SK-MEL-5 (cell line): ENCODE measurements at regions not wholly inside any gene's neighbourhood (a gene's known extent, or its start where the extent isn't known, plus 50 kb on each side); places are given as distances from the start of the nearest gene placed in this dataset.

Experiments
- DNase-seq: peaks from one replicate; pipeline ENCODE4 v3.0.0-alpha.2; 2016; ENCODE audit warnings: low read depth, low spot score
- in situ Hi-C: cut with HindIII; loops from 2 replicates; pipeline ENCODE4 v1.10.0; 2016; ENCODE audit warnings: low sequenced_read_pairs, high pct_unique_total_duplicates, low pct_unique_long_range_greater_than_20kb

GRCh38 chrX:39140581-39140980 lies 339.3 kb downstream of the MID1IP1 start:
- no peak for DNase-seq
- in situ Hi-C loops = no loop called here

- in situ Hi-C loops = no loop called here
- DNase-seq = no peak
Measured at GRCh38 chrX:39144323-39144722, 343.1 kb downstream of the MID1IP1 start.

GRCh38 chrX:39144956-39145355 lies 343.7 kb downstream of the MID1IP1 start:
- in situ Hi-C loops = no loop called here

GRCh38 chrX:39145859-39146258 lies 344.6 kb downstream of the MID1IP1 start:
- no peak for DNase-seq
- in situ Hi-C loops = no loop called here

More at GRCh38 chrX:39144956-39145355, 343.7 kb downstream of the MID1IP1 start:
- no peak for DNase-seq

GRCh38 chrX:39149761-39150160 lies 348.5 kb downstream of the MID1IP1 start:
- in situ Hi-C loops = no loop called here
- DNase-seq = peak; percentile 38

- in situ Hi-C loops = no loop called here
- no peak for DNase-seq
Measured at GRCh38 chrX:39150220-39150619, 349.0 kb downstream of the MID1IP1 start.

GRCh38 chrX:39150621-39151020 lies 349.4 kb downstream of the MID1IP1 start:
- in situ Hi-C loops = no loop called here
- DNase-seq = no peak

GRCh38 chrX:39152106-39152649 lies 350.9 kb downstream of the MID1IP1 start:
- in situ Hi-C loops = no loop called here
- peak; percentile 34 for DNase-seq

- in situ Hi-C loops = no loop called here
- DNase-seq = no peak
Measured at GRCh38 chrX:39156051-39156450, 354.8 kb downstream of the MID1IP1 start.

GRCh38 chrX:39157006-39157405 lies 355.7 kb downstream of the MID1IP1 start:
- DNase-seq = no peak
- in situ Hi-C loops = no loop called here

- DNase-seq = no peak
- in situ Hi-C loops = no loop called here
Measured at GRCh38 chrX:39157796-39158195, 356.5 kb downstream of the MID1IP1 start.

- no peak for DNase-seq
- in situ Hi-C loops = no loop called here
Measured at GRCh38 chrX:39158801-39159657, 357.8 kb downstream of the MID1IP1 start.

GRCh38 chrX:39159921-39160507 lies 358.8 kb downstream of the MID1IP1 start:
- in situ Hi-C loops = no loop called here
- no peak for DNase-seq

- no peak for DNase-seq
- in situ Hi-C loops = no loop called here
Measured at GRCh38 chrX:39161611-39162255, 360.5 kb downstream of the MID1IP1 start.

- DNase-seq = no peak
- in situ Hi-C loops = no loop called here
Measured at GRCh38 chrX:39162322-39162735, 361.1 kb downstream of the MID1IP1 start.

- in situ Hi-C loops = no loop called here
- no peak for DNase-seq
Measured at GRCh38 chrX:39163581-39164126, 362.4 kb downstream of the MID1IP1 start.

- in situ Hi-C loops = no loop called here
- DNase-seq = no peak
Measured at GRCh38 chrX:39164212-39164611, 363.0 kb downstream of the MID1IP1 start.

GRCh38 chrX:39165185-39165584 lies 363.9 kb downstream of the MID1IP1 start:
- DNase-seq = no peak
- in situ Hi-C loops = no loop called here
